RKO (cell line): ENCODE measurements at regions not wholly inside any gene's neighbourhood (a gene's known extent, or its start where the extent isn't known, plus 50 kb on each side); places are given as distances from the start of the nearest gene placed in this dataset.

Source experiments
- DNase-seq: peaks from one replicate; pipeline ENCODE4 v3.0.0-alpha.2; 2016; ENCODE audit warnings: low spot score

- no peak for DNase-seq
Observed at GRCh38 chr13:99055281-99055680, 77.4 kb upstream of the DOCK9 start.

- no peak for DNase-seq
Observed at GRCh38 chr13:99055735-99056134, 77.9 kb upstream of the DOCK9 start.

GRCh38 chr13:99056381-99057014, 78.6 kb upstream of the DOCK9 start:
- no peak for DNase-seq

- no peak for DNase-seq
Observed at GRCh38 chr13:99057310-99057975, 79.6 kb upstream of the DOCK9 start.

GRCh38 chr13:99058527-99059495, 80.9 kb upstream of the DOCK9 start:
- DNase-seq = no peak

- no peak for DNase-seq
Observed at GRCh38 chr13:99059498-99060075, 81.7 kb upstream of the DOCK9 start.

- no peak for DNase-seq
Observed at GRCh38 chr13:99061411-99061810, 83.5 kb upstream of the DOCK9 start.

- no peak for DNase-seq
Observed at GRCh38 chr13:99062593-99062992, 84.7 kb upstream of the DOCK9 start.

- DNase-seq = no peak
Observed at GRCh38 chr13:99063178-99063577, 85.3 kb upstream of the DOCK9 start.

GRCh38 chr13:99063952-99064351, 86.1 kb upstream of the DOCK9 start:
- DNase-seq = no peak

- no peak for DNase-seq
Observed at GRCh38 chr13:99064624-99065234, 86.9 kb upstream of the DOCK9 start.

- no peak for DNase-seq
Observed at GRCh38 chr13:99065235-99066015, 87.6 kb upstream of the DOCK9 start.

- DNase-seq = no peak
Observed at GRCh38 chr13:99066219-99066618, 88.4 kb upstream of the DOCK9 start.

- peak; percentile 51 for DNase-seq
Observed at GRCh38 chr13:99067159-99067985, 89.5 kb upstream of the DOCK9 start.

- DNase-seq = no peak
Observed at GRCh38 chr13:99071211-99071610, 93.3 kb upstream of the DOCK9 start.

- no peak for DNase-seq
Observed at GRCh38 chr13:99071666-99072065, 93.8 kb upstream of the DOCK9 start.

- DNase-seq = no peak
Observed at GRCh38 chr13:99072356-99072755, 94.5 kb upstream of the DOCK9 start.

GRCh38 chr13:99072941-99073340, 95.1 kb upstream of the DOCK9 start:
- DNase-seq = no peak

GRCh38 chr13:99074693-99075092, 96.8 kb upstream of the DOCK9 start:
- no peak for DNase-seq
